Loucy (cell line): ENCODE measurements at regions not wholly inside any gene's neighbourhood (a gene's known extent, or its start where the extent isn't known, plus 50 kb on each side); places are given as distances from the start of the nearest gene placed in this dataset.

Source experiments
- EZH2phosphoT487 ChIP-seq: fragments of 200-600 bp; IDR thresholded peaks from 2 replicates; pipeline ENCODE4 v1.6.1; 2018; ENCODE audit warnings: antibody characterized with exemption, mild to moderate bottlenecking, moderate library complexity, borderline replicate concordance
- TF ChIP-seq, protein P1 (sequence below): fragments of 200-600 bp; sonication (generic); conservative IDR thresholded peaks from 2 replicates; pipeline ENCODE4 v1.5.1; 2014; ENCODE audit warnings: mild to moderate bottlenecking, antibody characterized with exemption, low read length

DNA sequence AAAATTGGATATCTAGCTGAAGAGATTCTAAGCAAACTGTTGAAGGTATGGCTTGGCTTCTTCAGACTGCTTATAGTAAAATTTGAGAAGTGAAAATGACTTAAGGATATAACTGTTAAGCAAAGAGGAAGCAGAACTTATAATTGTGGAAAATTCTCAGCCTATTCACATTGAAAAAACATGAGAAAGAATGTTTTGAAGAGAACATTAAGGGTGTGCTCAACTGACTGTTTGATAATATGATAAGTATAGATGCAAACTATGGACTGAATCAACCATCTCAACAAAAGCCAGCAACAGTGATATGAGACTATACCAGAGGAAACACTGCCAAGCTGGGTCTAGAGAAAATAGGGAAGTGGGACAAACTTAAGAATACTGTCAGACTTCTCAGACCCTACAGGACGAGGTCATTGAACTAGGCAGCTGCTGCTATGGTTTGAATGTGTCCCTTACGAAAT, 133.1 kb upstream of the PPP1R3A start:
- TF ChIP-seq, protein P1, sequence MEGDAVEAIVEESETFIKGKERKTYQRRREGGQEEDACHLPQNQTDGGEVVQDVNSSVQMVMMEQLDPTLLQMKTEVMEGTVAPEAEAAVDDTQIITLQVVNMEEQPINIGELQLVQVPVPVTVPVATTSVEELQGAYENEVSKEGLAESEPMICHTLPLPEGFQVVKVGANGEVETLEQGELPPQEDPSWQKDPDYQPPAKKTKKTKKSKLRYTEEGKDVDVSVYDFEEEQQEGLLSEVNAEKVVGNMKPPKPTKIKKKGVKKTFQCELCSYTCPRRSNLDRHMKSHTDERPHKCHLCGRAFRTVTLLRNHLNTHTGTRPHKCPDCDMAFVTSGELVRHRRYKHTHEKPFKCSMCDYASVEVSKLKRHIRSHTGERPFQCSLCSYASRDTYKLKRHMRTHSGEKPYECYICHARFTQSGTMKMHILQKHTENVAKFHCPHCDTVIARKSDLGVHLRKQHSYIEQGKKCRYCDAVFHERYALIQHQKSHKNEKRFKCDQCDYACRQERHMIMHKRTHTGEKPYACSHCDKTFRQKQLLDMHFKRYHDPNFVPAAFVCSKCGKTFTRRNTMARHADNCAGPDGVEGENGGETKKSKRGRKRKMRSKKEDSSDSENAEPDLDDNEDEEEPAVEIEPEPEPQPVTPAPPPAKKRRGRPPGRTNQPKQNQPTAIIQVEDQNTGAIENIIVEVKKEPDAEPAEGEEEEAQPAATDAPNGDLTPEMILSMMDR: no peak
- no peak for TF ChIP-seq EZH2phosphoT487
